Stimulated activated CD4-positive, alpha-beta T cell treated with anti-CD3 and anti-CD28 coated beads, Interleukin-12 subunit alpha, Interleukin-12 subunit beta, amount 100 ng/mL, for 24 hours (primary cell): ENCODE measurements at regions not wholly inside any gene's neighbourhood (a gene's known extent, or its start where the extent isn't known, plus 50 kb on each side); places are given as distances from the start of the nearest gene placed in this dataset.

Experiments used
- DNase-seq, 2 experiments: peaks; one replicate each; pipeline ENCODE4 v3.0.0-alpha.2; 2020; ENCODE audit warnings: low read depth in 2 of 2

GRCh38 chr4:14237911-14238310 lies 610.4 kb upstream of the BOD1L1 start:
- DNase-seq: no peak

DNA sequence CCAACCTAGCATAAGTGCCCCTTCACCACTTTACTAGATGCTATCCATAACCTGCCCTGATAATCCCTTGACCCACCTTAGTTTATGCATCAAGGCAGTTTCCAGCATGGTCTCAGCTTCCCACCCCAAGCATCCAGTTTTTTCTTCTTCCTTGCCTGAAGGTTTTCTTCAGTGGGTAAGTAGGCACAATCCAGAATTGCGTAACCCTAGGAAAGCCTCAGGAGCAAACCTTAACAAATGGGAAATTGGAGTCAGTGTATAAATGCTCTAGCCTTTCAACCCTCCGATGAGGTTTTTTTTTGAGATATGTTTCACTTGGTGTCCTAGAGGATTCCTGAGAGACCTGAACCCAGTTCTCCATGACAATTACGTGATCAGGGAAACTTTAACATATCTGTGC lies 614.0 kb upstream of the BOD1L1 start:
- no peak for DNase-seq

DNA sequence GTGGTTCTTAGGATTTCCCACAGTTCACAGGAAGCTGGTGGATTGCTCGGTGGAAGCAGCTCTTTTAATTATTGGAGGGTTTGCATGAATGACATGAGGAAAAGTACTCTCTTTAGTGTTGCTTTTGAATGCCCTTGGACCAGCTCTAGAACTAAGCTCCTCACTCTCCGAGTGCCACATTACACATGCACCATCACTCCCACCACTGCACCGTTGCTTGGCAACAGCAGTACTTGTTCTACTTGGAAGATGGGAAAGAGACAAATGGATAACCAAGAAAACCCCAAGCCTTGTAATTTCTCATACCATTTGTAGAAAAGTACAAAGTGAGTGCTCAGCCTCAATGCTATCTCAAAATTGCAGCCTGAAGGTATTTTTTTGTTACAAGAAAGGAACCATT lies 620.2 kb upstream of the BOD1L1 start:
- no peak for DNase-seq

DNA sequence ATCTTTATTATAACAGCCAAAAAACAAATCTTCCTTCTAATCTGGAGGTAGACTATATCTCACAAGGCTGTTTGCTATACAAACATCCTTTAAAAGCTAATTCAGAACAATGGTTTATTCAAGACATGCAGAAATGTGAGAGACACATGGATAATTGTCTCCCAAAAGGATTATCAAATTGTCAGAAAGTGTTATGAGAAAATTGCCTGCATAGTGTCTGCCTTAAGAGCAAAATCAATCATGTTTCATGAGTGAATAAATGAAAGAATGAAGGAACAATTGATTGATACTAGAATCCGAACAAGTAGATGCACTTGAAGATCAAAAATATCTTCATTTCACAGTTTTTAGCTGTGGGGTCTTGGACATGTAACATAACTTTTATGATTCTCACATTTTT lies 621.7 kb upstream of the BOD1L1 start:
- no peak for DNase-seq

- DNase-seq: no peak
Observed at GRCh38 chr4:14254252-14254651, 626.7 kb upstream of the BOD1L1 start.

DNA sequence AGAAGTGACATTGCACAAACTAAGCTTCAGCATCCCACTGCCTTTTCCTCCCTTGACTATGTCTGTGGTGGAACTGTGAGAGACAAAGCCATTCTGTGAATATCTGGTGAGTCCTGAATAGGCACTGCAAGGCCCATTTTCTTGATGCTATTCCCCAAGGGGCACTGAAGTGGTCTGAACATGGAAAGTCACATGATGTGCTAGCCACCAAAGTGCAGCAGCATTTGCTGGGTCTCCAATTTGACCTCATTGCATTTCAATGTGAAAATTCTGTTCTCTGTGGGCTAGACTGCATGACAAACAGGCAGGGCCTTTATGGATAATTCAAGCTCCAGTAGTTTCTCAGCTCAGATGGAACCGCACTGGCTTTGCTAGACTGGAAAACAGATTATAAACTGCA lies 627.4 kb upstream of the BOD1L1 start:
- DNase-seq: no peak

DNA sequence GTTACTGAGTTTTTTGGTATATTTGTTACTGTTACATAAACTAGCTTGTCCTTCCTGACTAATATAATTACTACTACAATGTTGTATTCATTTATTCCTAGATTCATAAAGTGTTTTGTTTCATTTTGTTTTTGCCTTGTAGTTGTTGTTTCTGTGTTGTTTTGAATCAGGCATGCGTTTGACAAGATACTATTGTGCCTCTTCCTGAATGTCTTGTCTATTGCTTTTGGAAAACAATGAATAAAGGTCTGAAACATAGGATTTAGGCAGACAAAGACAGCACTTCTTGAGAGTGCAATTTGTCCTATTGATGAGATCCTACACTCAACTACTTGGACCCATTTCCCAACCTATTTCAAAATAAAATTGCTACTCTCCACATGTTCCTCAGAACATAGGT lies 630.4 kb upstream of the BOD1L1 start:
- no peak for DNase-seq

- no peak for DNase-seq
Observed at GRCh38 chr4:14259936-14260335, 632.4 kb upstream of the BOD1L1 start.

DNA sequence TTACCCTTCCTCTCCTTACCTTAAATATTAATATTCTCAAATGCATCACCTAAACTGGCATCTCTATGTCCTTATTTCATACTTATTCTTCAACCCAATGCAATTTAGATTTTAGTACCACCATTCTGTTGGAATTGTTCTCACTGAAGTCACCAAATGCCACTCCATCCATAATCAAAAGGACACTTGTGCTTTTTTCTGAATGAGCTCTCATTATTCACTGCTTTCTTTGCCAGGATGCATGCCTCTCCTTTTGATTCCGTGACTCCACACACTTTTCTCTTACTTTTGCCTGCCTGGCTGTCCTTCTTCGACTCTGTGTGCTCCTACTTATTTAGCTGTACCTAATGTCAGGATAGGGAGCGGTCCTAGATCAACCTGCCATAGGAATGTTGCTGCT lies 633.1 kb upstream of the BOD1L1 start:
- no peak for DNase-seq

DNA sequence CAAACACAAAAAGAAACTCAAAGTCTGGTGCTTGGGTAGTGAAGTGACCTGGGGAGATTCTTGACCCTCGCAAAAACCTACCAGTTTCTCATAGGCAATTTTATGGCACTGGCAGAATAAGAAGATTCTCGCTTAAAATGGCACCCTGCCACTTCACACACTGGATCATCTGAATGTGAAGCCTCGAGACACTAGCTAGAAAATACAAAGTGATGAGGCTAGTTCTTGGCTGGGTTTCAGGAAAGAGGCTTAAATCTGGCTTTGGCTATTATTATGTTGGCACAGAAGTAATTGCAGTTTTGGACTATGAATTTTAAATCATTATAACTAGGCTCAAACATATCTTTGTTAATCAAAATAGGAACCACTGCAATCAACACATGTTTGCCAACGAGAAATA lies 634.7 kb upstream of the BOD1L1 start:
- no peak for DNase-seq

- DNase-seq: no peak
Observed at GRCh38 chr4:14264437-14264836, 636.9 kb upstream of the BOD1L1 start.

- no peak for DNase-seq
Observed at GRCh38 chr4:14265651-14266050, 638.1 kb upstream of the BOD1L1 start.

GRCh38 chr4:14267373-14268060 lies 640.0 kb upstream of the BOD1L1 start:
- no peak for DNase-seq

DNA sequence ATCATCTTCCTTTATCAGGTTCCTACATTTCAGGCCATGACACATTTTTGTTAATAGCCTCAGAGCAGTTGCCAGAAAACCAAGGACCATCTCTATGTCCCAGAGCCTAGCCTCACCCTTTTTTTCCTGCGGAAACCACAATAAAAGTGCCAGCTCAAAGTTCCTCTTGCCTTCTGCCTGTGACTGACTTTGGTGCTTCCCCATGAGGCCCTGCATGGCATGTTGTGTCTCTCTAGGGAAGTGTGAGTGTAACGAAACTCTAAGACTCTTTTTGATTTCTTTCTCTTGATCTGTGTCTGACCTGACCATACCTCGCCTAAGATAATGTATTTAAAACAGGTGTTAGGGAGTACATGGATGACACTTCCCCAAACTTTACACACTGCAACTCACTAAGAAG lies 642.3 kb upstream of the BOD1L1 start:
- DNase-seq: no peak

DNA sequence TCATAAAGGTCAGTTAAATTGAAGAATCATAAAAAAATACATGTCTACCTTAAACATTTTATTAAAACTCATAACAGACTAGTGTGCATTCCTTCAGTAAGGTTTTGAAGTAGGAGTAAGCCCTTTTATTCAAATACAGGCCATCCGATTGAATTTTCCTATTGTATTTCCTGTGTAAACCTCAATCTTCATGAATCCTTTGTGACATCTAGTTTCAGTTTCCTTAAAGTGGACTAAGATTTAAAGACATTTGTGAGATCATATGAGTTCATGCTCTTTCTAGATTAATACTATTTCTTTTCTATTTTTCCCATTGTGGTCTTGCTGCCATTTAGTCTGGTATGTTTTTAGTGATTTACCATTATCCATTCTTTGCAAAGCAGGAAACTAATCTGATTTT lies 644.7 kb upstream of the BOD1L1 start:
- DNase-seq: no peak

DNA sequence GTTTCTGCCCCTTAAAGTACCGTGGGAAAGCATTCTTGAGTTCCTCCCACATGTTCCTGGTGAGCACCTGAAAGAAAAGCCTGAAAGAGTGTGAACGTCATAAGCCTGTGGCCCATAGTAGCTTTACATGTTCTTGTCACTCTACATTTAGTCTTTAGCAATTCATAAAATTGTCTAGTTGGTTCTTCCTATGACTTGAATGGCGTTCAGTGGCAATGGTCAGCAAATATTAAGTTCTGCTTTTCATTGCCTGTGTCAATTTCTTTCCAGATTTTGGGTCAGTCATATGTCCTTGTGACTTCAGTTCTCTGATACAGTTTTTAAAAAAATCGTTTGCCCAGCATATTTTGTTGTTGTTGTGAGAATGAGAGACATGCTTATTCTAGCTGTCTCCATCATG lies 650.0 kb upstream of the BOD1L1 start:
- DNase-seq: no peak

DNA sequence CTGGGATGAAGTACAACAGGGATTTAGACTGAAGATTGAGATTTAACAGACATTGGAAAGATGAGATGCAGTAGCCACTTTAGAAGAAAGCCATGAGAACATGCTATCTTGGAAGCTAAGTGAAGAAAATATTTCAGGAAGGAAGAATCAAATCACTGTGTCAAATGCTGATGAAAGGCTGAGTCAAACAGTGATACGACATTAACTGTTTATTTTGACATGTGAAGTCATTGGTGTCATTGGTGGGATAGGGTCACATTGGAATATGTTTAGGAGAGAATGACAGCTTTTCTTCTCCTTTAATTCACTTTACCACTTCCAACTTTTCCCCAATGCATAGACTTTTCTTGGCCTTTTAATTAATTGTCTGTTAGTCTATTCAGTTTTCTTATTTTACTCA lies 653.0 kb upstream of the BOD1L1 start:
- no peak for DNase-seq

DNA sequence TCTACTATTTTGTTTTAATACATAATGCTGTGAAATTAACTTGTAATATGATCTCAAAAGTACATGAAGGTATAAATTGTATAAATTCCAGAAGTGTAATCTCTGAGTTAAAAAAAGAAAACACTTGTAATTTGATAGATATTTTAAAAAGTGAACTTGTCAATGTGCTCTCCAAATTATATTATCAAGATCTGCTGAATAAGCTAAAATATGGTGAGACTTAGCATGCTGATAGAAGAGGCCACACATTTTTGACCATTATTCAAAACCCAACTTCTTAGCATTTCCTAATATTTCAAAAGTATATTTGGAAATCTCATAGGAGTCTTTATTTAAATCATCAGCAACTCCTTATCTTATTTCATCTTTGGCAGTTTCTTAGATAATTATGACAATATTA lies 657.1 kb upstream of the BOD1L1 start:
- no peak for DNase-seq

DNA sequence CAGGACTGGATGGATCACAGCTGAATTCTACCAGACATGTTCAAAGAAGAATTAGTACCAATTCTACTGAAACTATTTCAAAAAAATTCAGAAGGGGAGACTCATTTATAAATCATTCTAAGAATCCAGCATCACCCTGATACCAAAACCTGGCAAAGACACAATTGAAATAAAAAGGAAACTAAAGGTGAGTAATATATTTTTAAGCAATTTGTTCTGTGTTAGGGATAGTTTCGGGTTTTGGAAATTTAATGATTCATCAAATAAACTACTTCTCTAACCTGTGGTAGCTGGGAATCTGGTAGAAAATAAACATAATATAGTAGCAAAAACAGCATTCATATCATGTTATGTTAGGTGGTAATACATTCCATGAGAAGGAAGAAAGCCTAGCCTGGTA lies 662.2 kb upstream of the BOD1L1 start:
- no peak for DNase-seq

- DNase-seq: no peak
Observed at GRCh38 chr4:14293582-14293981, 666.1 kb upstream of the BOD1L1 start.

- DNase-seq: no peak
Observed at GRCh38 chr4:14294611-14295010, 667.1 kb upstream of the BOD1L1 start.

DNA sequence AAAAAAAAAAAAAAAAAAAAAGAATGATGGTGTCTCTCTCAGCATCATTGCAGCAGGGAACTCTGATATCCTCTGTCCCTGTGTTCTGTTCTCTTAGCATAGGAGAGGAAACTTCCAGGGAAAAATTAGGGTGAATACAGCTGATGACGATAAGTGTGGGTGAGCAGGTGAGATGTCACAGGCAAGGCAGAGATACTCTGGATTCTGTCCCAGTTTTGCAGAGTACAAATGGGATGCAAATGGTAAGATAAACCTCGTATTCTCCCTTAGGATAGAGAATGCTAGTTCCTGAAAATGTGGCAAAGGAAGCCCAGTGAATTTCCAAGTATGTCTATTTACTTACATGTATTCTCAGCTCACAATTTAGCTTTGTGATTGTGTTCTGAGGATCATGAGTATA lies 671.6 kb upstream of the BOD1L1 start:
- no peak for DNase-seq

DNA sequence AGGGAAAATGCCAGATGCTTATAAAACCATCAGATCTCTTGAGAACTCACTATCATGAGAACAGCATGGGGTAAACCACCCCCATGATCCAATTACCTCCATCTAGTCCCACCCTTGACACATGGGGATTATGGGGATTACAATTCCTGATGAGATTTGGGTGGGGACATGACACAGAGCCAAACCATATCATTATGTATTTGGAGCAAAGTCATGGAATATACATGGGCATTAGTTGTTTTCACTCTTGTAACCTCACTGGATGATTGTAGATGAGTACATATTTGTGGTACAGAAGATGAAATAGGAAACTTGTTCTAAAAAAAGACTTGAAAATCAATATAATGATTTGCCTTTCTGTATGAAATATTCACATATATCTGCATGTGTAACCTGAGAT lies 674.5 kb upstream of the BOD1L1 start:
- DNase-seq: no peak

- no peak for DNase-seq
Observed at GRCh38 chr4:14303856-14304255, 676.3 kb upstream of the BOD1L1 start.
